ENCODE measurements at regions not wholly inside any gene's neighbourhood (a gene's known extent, or its start where the extent isn't known, plus 50 kb on each side); places are given as distances from the start of the nearest gene placed in this dataset.

DNA sequence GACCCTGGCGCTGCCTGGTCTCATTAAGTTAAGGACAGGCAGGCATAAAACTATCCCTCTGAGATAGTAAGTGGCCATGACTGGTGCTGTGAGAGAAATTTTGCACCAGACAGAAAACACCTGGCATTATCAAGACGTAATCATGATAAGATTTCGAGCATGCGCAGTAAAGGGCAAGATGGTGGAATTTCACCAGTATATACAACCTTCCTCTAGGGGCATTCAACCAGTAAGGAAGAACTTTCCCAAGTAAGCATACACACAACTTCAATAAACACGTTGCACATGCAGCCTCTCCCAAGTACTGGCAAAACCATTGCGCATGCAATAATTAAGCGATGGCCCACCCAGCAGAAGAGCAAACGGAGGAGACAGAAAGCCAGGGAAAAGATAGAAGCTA, 1376.4 kb upstream of the CRIM1 start:
- no peak for TF ChIP-seq POLR2A (IDR thresholded peaks at IDR 0.05)
- TF ChIP-seq, protein P1, sequence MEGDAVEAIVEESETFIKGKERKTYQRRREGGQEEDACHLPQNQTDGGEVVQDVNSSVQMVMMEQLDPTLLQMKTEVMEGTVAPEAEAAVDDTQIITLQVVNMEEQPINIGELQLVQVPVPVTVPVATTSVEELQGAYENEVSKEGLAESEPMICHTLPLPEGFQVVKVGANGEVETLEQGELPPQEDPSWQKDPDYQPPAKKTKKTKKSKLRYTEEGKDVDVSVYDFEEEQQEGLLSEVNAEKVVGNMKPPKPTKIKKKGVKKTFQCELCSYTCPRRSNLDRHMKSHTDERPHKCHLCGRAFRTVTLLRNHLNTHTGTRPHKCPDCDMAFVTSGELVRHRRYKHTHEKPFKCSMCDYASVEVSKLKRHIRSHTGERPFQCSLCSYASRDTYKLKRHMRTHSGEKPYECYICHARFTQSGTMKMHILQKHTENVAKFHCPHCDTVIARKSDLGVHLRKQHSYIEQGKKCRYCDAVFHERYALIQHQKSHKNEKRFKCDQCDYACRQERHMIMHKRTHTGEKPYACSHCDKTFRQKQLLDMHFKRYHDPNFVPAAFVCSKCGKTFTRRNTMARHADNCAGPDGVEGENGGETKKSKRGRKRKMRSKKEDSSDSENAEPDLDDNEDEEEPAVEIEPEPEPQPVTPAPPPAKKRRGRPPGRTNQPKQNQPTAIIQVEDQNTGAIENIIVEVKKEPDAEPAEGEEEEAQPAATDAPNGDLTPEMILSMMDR (IDR thresholded peaks at IDR 0.05) = no peak

Measured in uterus (tissue), 2 donors.